ENCODE measurements at regions not wholly inside any gene's neighbourhood (a gene's known extent, or its start where the extent isn't known, plus 50 kb on each side); places are given as distances from the start of the nearest gene placed in this dataset.
"Not testable (repeated sequence)": the region's sequence is repeated elsewhere in the genome, so short reads cannot be mapped to it uniquely, and the experiment has no call there.

GRCh38 chr1:149713513-149713912 lies 69.0 kb upstream of the FCGR1A start:
- H3K27ac ChIP-seq (ENCODE audit: low read depth in 1 of 2, low read length in 2 of 2); ATAC-seq (ENCODE audit: low FRiP score); DNase-seq; intact Hi-C loops (cut with DNase I); H3K9me3 ChIP-seq (ENCODE audit: control insufficient read depth, low read length); H3K27me3 ChIP-seq (ENCODE audit: control insufficient read depth in 1 of 2, insufficient read depth in 2 of 2, low read length in 1 of 2); H3K4me1 ChIP-seq (ENCODE audit: control insufficient read depth in 1 of 2, insufficient read depth in 2 of 2, low read length in 2 of 2); H3K36me3 ChIP-seq (ENCODE audit: control insufficient read depth in 1 of 2, insufficient read depth in 2 of 2, low read length in 1 of 2); H3K4me3 ChIP-seq (ENCODE audit: low read length in 2 of 2): not testable (repeated sequence)
- WGBS, 2 donors, result 56 to 64% methylated on average over 2 of the region's 6 CpGs

- 69 to 74% methylated on average over 1 of the region's 4 CpGs for WGBS, 2 donors
- H3K36me3 ChIP-seq (ENCODE audit: control insufficient read depth in 1 of 2, insufficient read depth in 2 of 2, low read length in 1 of 2); H3K9me3 ChIP-seq (ENCODE audit: control insufficient read depth, low read length); H3K27ac ChIP-seq (ENCODE audit: low read depth in 1 of 2, low read length in 2 of 2); H3K4me1 ChIP-seq (ENCODE audit: control insufficient read depth in 1 of 2, insufficient read depth in 2 of 2, low read length in 2 of 2); DNase-seq; H3K4me3 ChIP-seq (ENCODE audit: low read length in 2 of 2); H3K27me3 ChIP-seq (ENCODE audit: control insufficient read depth in 1 of 2, insufficient read depth in 2 of 2, low read length in 1 of 2); intact Hi-C loops (cut with DNase I); ATAC-seq (ENCODE audit: low FRiP score): not testable (repeated sequence)
Observed at GRCh38 chr1:149713952-149714351, 68.5 kb upstream of the FCGR1A start.

- DNase-seq; H3K27me3 ChIP-seq (ENCODE audit: control insufficient read depth in 1 of 2, insufficient read depth in 2 of 2, low read length in 1 of 2); ATAC-seq (ENCODE audit: low FRiP score); H3K36me3 ChIP-seq (ENCODE audit: control insufficient read depth in 1 of 2, insufficient read depth in 2 of 2, low read length in 1 of 2); intact Hi-C loops (cut with DNase I); H3K4me1 ChIP-seq (ENCODE audit: control insufficient read depth in 1 of 2, insufficient read depth in 2 of 2, low read length in 2 of 2); H3K27ac ChIP-seq (ENCODE audit: low read depth in 1 of 2, low read length in 2 of 2); H3K4me3 ChIP-seq (ENCODE audit: low read length in 2 of 2); H3K9me3 ChIP-seq (ENCODE audit: control insufficient read depth, low read length): not testable (repeated sequence)
- WGBS, 2 donors, result no CpG with 5 or more reads among the region's 3 CpGs
Observed at GRCh38 chr1:149724618-149725302, 57.7 kb upstream of the FCGR1A start.

GRCh38 chr1:149726688-149727087 lies 55.8 kb upstream of the FCGR1A start:
- H3K4me3 ChIP-seq (ENCODE audit: low read length in 2 of 2); H3K4me1 ChIP-seq (ENCODE audit: control insufficient read depth in 1 of 2, insufficient read depth in 2 of 2, low read length in 2 of 2); intact Hi-C loops (cut with DNase I); H3K9me3 ChIP-seq (ENCODE audit: control insufficient read depth, low read length); H3K36me3 ChIP-seq (ENCODE audit: control insufficient read depth in 1 of 2, insufficient read depth in 2 of 2, low read length in 1 of 2); ATAC-seq (ENCODE audit: low FRiP score); H3K27me3 ChIP-seq (ENCODE audit: control insufficient read depth in 1 of 2, insufficient read depth in 2 of 2, low read length in 1 of 2); DNase-seq; H3K27ac ChIP-seq (ENCODE audit: low read depth in 1 of 2, low read length in 2 of 2): not testable (repeated sequence)
- 94 to 96% methylated on average over 3 to 4 of the region's 4 CpGs for WGBS, 2 donors

GRCh38 chr1:149728598-149728997 lies 53.9 kb upstream of the FCGR1A start:
- intact Hi-C loops (cut with DNase I), result not testable (repeated sequence)
- WGBS, 2 donors, result no CpG with 5 or more reads among the region's 3 CpGs

More at GRCh38 chr1:149728598-149728997, 53.9 kb upstream of the FCGR1A start:
- not testable (repeated sequence) for H3K27ac ChIP-seq (ENCODE audit: low read depth in 1 of 2, low read length in 2 of 2); H3K4me3 ChIP-seq (ENCODE audit: low read length in 2 of 2); H3K36me3 ChIP-seq (ENCODE audit: control insufficient read depth in 1 of 2, insufficient read depth in 2 of 2, low read length in 1 of 2); H3K9me3 ChIP-seq (ENCODE audit: control insufficient read depth, low read length); H3K4me1 ChIP-seq (ENCODE audit: control insufficient read depth in 1 of 2, insufficient read depth in 2 of 2, low read length in 2 of 2); H3K27me3 ChIP-seq (ENCODE audit: control insufficient read depth in 1 of 2, insufficient read depth in 2 of 2, low read length in 1 of 2); ATAC-seq (ENCODE audit: low FRiP score); DNase-seq
